Glutamatergic neuron (in vitro differentiated cells): ENCODE measurements at regions not wholly inside any gene's neighbourhood (a gene's known extent, or its start where the extent isn't known, plus 50 kb on each side); places are given as distances from the start of the nearest gene placed in this dataset.
"Not testable (repeated sequence)": the region's sequence is repeated elsewhere in the genome, so short reads cannot be mapped to it uniquely, and the experiment has no call there.

Experiments
- DNase-seq: peaks from one replicate; pipeline ENCODE4 v3.0.0; 2022
- H3K27ac Mint-ChIP-seq: one replicate; pipeline ENCODE4 v1.8.0; 2020; ENCODE audit warnings: mild to moderate bottlenecking, mixed read lengths, inconsistent platforms; ENCODE audit not compliant: unreplicated experiment
- H3K27me3 Mint-ChIP-seq: one replicate; pipeline ENCODE4 v1.8.0; 2020; ENCODE audit warnings: mild to moderate bottlenecking, moderate library complexity, mixed read lengths, inconsistent platforms; ENCODE audit not compliant: unreplicated experiment
- H3K36me3 Mint-ChIP-seq: one replicate; pipeline ENCODE4 v1.8.0; 2020; ENCODE audit warnings: mild to moderate bottlenecking, mixed read lengths, inconsistent platforms; ENCODE audit not compliant: unreplicated experiment
- H3K4me1 Mint-ChIP-seq: one replicate; pipeline ENCODE4 v1.8.0; 2020; ENCODE audit warnings: mild to moderate bottlenecking, low read depth, mixed read lengths, inconsistent platforms; ENCODE audit not compliant: unreplicated experiment
- H3K4me3 Mint-ChIP-seq: one replicate; pipeline ENCODE4 v1.8.0; 2020; ENCODE audit warnings: mild to moderate bottlenecking, mixed read lengths, inconsistent platforms; ENCODE audit not compliant: unreplicated experiment
- H3K9me3 Mint-ChIP-seq: one replicate; pipeline ENCODE4 v1.8.0; 2020; ENCODE audit warnings: mild to moderate bottlenecking, moderate library complexity, mixed read lengths, inconsistent platforms; ENCODE audit not compliant: unreplicated experiment
- CTCF ChIP-seq: fragments of 200-600 bp; sonication (generic); IDR thresholded peaks from one replicate; pipeline ENCODE4 v1.5.0; 2021; ENCODE audit not compliant: partially characterized antibody, unreplicated experiment

- peaks cover 3% of the 10 kb centered on the region for H3K9me3 Mint-ChIP-seq
- no peak for DNase-seq
Measured at GRCh38 chr3:168693870-168694269, 598.1 kb upstream of the GOLIM4 start.

GRCh38 chr3:168688267-168688666 is 592.5 kb upstream of the GOLIM4 start:
- DNase-seq = no peak
- H3K36me3 Mint-ChIP-seq = no peaks in the 10 kb centered on the region
- H3K4me1 Mint-ChIP-seq = no peaks in the 10 kb centered on the region
- H3K4me3 Mint-ChIP-seq = no peak overlapping the region
- no peak overlapping the region for H3K27ac Mint-ChIP-seq
- peaks cover 3% of the 10 kb centered on the region for H3K9me3 Mint-ChIP-seq
- no peak for TF ChIP-seq CTCF
- H3K27me3 Mint-ChIP-seq = no peaks in the 10 kb centered on the region

More at GRCh38 chr3:168693870-168694269, 598.1 kb upstream of the GOLIM4 start:
- H3K27ac Mint-ChIP-seq = no peak overlapping the region
- TF ChIP-seq CTCF = no peak
- H3K4me3 Mint-ChIP-seq = no peak overlapping the region
- H3K27me3 Mint-ChIP-seq = no peaks in the 10 kb centered on the region
- peaks cover 5% of the 10 kb centered on the region for H3K36me3 Mint-ChIP-seq
- H3K4me1 Mint-ChIP-seq = peaks cover 6% of the 10 kb centered on the region

GRCh38 chr3:168684519-168684918 is 588.8 kb upstream of the GOLIM4 start:
- H3K9me3 Mint-ChIP-seq = no peaks in the 10 kb centered on the region
- no peak for TF ChIP-seq CTCF
- no peak overlapping the region for H3K4me3 Mint-ChIP-seq
- H3K27ac Mint-ChIP-seq = no peak overlapping the region
- H3K27me3 Mint-ChIP-seq = no peaks in the 10 kb centered on the region
- H3K4me1 Mint-ChIP-seq = no peaks in the 10 kb centered on the region
- DNase-seq = no peak
- H3K36me3 Mint-ChIP-seq = peaks cover 5% of the 10 kb centered on the region

- Mint-ChIP-seq H3K4me3 (no peak overlapping the region), H3K4me1 (no peaks in the 10 kb centered on the region), H3K9me3 (no peaks in the 10 kb centered on the region), H3K27ac (no peak overlapping the region), H3K27me3 (no peaks in the 10 kb centered on the region), H3K36me3 (peaks cover 5% of the 10 kb centered on the region)
- no peak for TF ChIP-seq CTCF
- DNase-seq = no peak
Measured at GRCh38 chr3:168678730-168679129, 583.0 kb upstream of the GOLIM4 start.

GRCh38 chr3:168671091-168671490 is 575.4 kb upstream of the GOLIM4 start:
- TF ChIP-seq CTCF = no peak
- Mint-ChIP-seq H3K27me3 (peaks cover 2% of the 10 kb centered on the region), H3K27ac (no peak overlapping the region), H3K4me3 (no peak overlapping the region), H3K4me1 (peaks cover 2% of the 10 kb centered on the region), H3K36me3 (no peaks in the 10 kb centered on the region), H3K9me3 (no peaks in the 10 kb centered on the region)
- DNase-seq = no peak

- H3K4me3 Mint-ChIP-seq, H3K27ac Mint-ChIP-seq, H3K36me3 Mint-ChIP-seq, H3K27me3 Mint-ChIP-seq, H3K9me3 Mint-ChIP-seq, H3K4me1 Mint-ChIP-seq, DNase-seq: not testable (repeated sequence)
Measured at GRCh38 chr3:168660879-168661657, 565.3 kb upstream of the GOLIM4 start.
